ENCODE measurements at regions not wholly inside any gene's neighbourhood (a gene's known extent, or its start where the extent isn't known, plus 50 kb on each side); places are given as distances from the start of the nearest gene placed in this dataset.

DNA sequence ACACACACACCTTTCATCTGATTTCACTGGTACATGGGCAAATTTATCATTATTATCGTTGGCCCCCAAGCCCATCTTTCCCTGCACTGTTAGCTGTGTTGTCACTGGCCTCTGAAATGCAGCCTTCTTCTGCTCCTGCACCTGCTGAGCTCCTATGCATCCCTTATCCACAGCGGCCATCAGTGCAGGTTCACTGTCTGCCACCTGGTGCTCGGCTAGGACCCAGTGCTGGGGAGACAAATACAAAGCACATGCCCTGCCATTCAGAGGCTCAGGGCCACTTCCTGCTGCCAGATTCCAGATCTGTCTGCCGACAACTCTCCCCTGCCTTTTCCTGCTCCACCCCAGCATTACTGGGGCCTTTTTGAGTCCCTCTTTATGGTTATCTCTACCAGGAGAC is 1205.4 kb downstream of the TBC1D22A start:
- no peak for DNase-seq

GRCh38 chr22:47966316-47966715 is 1203.9 kb downstream of the TBC1D22A start:
- no peak for DNase-seq

GRCh38 chr22:47965896-47966295 is 1203.4 kb downstream of the TBC1D22A start:
- no peak for DNase-seq

DNA sequence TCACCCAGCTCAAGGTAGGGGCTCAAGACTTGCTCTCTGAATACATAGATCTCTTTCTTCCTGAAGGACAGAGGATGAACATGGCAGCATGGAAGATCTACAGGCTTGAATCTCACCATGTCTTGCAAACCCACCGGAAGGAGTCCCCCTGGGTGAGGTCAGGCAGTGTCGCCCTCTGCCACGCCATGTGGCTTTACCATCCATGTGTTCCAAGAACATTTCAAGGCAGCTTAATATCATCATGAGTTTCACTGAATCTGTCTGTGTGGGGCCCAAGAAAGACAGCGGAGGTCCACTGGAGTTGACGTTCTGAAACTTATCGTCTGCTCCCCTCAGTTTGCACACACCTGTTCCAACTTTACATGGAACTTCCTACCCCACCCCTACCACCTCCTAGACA is 1202.6 kb downstream of the TBC1D22A start:
- DNase-seq, result no peak

DNA sequence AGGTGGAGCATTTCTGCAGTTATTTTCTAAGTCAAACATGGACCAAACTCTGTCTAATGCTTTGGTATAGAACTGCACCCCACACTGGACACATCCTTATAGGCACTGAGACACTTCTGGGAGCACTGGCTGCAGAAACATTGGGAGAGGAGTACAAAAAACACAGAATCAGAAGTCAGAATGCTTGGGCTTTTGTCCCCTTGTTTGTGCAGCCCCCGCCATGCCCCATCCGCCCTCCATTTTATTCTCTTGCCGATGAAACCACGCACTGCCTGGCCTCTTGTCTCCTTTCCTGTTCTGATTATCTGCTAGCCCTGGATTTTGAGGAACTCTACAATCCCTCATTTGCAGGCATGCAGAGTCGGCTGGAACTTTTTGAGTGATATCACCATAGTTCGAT is 1201.2 kb downstream of the TBC1D22A start:
- DNase-seq, result no peak

GRCh38 chr22:47957649-47958048 is 1195.2 kb downstream of the TBC1D22A start:
- DNase-seq, result no peak

DNA sequence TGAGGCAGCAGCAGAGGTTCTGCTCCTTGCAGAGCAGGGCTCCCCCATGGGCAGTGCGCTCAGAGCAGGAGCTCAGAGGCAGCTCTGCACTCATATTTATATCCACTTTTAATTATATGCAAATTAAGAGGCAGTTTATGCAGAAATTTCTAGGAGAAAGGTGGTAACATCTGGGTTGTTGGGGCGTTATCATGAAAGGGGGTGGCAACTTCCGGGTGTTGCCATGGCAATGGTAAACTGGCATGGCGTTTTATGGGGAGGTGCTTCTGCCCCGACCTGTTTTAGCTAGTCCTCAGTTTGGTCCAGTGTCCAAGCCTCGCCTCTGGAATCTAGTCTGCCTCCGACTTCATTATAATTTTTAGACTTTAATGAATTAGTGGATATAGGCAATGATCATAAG is 1191.7 kb downstream of the TBC1D22A start:
- no peak for DNase-seq

DNA sequence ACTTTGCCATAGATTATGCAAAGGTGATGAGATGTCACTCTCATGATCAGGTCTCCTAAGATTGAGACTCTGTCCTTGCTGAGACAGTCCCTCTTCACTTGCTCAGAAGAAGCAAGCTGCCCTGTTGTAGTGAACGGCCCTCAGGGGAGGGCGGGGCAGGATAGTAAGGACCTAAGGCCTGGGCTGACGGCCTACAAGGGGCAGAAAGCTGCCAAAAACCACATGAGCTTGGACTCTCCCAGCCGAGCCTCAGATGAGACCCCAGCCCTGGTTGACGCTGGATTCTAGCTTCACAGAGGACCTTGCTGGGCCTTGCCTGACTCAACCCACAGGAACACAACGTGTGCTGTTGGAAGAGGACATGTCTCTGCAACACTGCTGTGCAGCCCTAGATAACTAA is 1182.5 kb downstream of the TBC1D22A start:
- no peak for DNase-seq

DNA sequence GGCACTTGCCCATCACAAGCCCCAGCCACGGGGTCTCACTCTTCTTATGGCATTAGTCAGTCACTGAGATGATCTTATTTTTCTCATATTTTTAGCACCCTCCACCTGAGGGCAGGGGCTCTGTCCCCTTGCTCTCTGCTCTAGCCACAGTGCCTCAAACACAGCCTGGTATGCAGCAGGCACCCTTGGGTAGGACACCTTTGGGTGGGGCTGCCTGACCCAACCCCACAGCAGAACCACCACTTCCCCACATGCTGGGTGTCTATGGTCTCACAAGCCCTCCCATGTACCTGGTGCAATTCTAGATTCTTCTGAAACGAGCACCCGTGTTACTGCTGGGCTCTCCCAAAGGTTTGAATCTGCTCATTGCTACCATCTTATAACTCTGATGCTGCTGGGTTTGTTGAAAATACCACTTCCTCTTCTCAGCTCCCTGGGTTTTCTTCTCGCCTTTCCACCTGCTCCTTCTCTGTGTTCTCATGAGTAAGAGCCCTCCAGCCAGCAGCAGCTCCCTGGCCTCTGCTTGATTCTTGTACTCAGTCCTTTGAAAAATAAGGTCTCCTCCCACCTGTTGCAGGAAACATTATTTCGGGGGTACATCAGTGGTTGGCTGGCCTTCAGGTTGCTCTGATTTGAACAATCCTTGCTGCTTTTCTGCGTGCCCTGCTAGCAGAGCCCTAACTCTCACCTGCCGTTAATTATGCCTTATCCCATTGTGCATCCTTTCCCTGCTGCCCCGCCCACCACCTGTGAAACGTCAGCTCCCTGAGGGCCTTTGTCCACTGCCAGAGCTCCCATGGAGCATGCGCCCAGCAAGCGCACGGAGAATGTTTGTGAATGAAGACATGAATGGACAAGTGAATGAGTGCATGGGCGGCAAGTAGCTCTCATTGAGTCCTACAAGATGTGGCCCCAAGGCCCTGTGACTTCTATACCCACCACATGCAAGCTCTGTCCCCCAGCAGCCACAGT is 1181.6 kb downstream of the TBC1D22A start:
- no peak for DNase-seq

DNA sequence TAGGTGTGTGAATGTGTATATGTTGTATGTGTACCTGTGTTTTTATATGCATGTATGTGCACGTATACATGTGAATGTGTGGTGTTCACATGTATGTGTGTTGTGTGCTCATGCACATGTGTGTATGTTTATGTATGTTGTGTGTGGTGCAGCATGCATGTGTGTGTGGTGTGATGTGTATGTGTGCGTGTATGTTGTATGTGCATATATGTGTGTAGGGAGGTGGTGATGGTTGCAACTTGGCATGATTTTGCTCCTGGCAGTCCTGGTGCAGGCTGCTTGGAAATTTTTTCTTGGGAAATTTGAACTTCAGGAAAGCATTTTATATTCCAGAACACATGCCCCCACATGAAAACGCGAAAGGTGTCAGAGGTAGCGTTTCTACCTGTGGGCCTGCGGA is 1177.8 kb downstream of the TBC1D22A start:
- DNase-seq, result no peak

DNA sequence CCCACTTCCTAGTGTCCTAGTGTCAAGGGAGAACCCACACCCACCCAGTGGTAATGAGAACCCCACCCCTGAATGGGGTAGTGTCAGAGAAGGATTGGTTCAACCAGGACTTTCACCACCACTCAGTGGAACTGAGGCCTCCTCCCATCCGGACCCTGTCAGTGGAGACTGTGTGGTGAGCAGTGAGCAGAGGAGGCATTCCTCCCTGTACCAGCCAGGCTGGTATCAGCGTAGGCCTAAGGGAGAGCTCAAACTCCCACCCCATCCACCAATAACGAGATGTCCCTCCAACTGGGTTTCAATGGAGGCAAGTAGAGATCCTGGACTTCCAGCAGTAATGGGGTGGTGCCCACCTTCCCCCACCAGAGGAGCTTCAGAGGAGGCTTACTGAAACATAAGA is 1171.4 kb downstream of the TBC1D22A start:
- DNase-seq, result no peak

- DNase-seq, result no peak
Observed at GRCh38 chr22:47933226-47933625, 1170.8 kb downstream of the TBC1D22A start.

GRCh38 chr22:47929646-47930185 is 1167.3 kb downstream of the TBC1D22A start:
- no peak for DNase-seq

DNA sequence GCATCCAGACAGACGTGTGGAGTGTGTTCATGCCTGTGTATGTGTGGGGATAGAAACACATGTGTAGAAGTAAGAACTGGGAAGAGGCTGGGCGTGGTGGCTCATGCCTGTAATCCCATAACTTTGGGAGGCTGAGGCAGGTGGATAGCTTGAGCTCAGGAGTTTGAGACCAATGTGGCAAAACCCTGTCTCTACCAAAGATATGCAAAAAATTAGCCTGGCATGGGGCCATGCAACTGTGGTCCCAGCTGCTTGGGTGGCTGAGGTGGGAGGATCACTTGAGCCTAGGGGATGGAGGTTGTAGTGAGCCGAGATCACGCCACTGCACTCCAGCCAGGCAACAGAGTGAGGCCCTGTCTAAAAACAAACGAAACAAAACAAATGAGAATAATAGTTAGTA is 1166.6 kb downstream of the TBC1D22A start:
- DNase-seq, result no peak

GRCh38 chr22:47928631-47929030 is 1166.2 kb downstream of the TBC1D22A start:
- DNase-seq, result no peak

- no peak for DNase-seq
Observed at GRCh38 chr22:47927648-47928210, 1165.3 kb downstream of the TBC1D22A start.

- DNase-seq, result no peak
Observed at GRCh38 chr22:47923011-47923427, 1160.6 kb downstream of the TBC1D22A start.

GRCh38 chr22:47921906-47922305 is 1159.5 kb downstream of the TBC1D22A start:
- no peak for DNase-seq

- no peak for DNase-seq
Observed at GRCh38 chr22:47920380-47920959, 1158.0 kb downstream of the TBC1D22A start.

DNA sequence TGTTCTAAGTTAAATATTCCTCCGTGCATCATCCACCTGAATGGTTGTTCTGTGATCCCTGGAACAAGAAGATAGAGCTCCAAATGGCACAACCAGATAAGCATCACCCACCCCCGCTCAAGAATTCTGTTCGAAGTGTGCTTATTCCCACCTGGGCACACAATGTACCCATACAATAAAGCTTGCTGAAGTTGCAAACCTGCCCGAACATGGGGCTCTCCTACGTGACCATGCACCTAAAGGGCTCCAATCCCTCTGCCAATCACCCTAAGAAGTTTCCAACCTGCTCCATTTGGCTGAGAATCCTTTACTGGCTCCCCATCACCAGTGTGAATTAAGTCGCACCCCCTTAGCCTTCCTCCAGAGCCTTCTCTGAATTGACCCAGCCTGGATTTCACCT is 1157.4 kb downstream of the TBC1D22A start:
- DNase-seq, result no peak

- no peak for DNase-seq
Observed at GRCh38 chr22:47919001-47919441, 1156.6 kb downstream of the TBC1D22A start.

DNA sequence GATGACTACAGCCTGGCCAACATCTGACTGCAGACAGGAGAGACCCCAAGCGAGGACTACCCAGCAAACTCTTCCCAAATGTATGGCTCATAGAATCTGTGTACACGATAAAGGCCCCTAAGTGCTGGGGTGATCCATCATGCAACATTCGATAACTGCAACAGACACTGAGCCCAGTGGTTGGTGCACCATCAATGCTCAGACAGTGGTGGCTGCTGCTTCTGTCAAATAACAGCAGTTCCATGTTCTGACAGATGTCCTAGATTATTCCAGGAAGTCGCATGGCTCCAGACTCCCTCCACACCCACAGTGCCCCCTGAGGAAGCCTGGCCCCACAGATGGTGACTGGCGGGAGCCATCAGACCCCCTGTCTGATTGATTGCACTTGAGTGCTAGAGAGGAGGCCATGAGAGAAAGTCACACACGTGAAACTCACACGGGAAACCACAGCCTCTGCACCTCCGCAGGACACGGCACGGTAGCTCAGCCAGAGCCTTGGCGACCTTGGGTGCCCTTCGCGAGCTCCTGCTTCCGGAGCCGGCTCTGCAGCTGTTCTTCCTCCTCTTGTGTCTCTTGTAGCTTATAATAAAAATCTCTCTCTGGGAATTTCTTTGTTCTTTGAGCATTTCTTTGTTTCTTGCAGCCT is 1155.9 kb downstream of the TBC1D22A start:
- peak; percentile 42 for DNase-seq

DNA sequence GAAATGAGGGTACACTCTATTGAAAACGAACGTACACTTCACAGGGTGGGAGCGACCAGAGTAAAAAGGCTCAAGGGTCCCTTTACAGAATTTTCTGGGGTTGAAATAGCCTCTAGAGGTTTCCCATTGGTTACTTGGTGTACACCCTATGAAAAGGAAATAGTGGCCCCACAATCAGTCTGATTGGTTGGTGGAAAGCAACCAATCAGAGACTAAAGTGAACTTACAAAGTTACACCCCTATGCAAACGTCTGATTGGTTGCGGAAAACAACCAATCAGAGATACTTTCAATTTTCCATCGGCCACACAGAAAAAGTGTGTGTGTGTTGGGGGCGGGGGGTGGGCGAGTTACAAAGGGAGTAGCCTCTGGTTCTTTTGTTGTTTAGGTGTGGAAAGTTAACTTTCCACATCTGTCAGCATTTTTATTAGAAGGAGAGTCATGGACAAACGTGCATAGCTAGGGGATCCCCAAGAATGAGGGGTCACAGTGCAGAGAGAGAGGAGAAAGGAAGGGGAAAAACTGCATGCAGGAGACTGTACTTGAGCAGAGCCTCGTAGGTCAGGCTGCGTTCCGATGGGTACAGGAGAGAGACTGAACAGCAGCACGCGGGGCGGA is 1152.1 kb downstream of the TBC1D22A start:
- DNase-seq, result no peak
